ENCODE measurements at regions not wholly inside any gene's neighbourhood (a gene's known extent, or its start where the extent isn't known, plus 50 kb on each side); places are given as distances from the start of the nearest gene placed in this dataset.
"Not testable (repeated sequence)": the region's sequence is repeated elsewhere in the genome, so short reads cannot be mapped to it uniquely, and the experiment has no call there.

DNA sequence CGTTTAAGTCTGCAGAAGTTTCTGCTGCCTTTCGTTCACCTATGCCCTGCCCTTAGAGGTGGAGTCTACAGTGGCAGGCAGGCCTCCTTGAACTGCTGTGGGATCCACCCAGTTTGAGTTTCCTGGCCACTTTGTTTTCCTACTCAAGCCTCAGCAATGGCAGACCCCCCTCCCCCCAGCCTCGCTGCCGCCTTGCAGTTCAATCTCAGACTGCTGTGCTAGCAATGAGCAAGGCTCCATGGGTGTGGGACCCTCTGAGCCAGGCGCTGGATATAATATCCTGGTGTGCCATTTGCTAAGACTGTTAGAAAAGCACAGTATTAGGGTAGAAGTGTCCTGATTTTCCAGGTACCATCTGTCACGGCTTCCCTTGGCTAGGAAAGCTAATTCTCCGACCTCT, 792.6 kb upstream of the EPHA5 start:
- TF ChIP-seq, protein P1, sequence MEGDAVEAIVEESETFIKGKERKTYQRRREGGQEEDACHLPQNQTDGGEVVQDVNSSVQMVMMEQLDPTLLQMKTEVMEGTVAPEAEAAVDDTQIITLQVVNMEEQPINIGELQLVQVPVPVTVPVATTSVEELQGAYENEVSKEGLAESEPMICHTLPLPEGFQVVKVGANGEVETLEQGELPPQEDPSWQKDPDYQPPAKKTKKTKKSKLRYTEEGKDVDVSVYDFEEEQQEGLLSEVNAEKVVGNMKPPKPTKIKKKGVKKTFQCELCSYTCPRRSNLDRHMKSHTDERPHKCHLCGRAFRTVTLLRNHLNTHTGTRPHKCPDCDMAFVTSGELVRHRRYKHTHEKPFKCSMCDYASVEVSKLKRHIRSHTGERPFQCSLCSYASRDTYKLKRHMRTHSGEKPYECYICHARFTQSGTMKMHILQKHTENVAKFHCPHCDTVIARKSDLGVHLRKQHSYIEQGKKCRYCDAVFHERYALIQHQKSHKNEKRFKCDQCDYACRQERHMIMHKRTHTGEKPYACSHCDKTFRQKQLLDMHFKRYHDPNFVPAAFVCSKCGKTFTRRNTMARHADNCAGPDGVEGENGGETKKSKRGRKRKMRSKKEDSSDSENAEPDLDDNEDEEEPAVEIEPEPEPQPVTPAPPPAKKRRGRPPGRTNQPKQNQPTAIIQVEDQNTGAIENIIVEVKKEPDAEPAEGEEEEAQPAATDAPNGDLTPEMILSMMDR (IDR thresholded peaks at IDR 0.05): not testable (repeated sequence)
- TF ChIP-seq JUND (IDR thresholded peaks at IDR 0.05); RFX5 (IDR thresholded peaks at IDR 0.05; ENCODE audit: low read length): not testable (repeated sequence)

Measured in SK-N-SH (cell line).